Right cardiac atrium (tissue), 5 donors: ENCODE measurements at regions not wholly inside any gene's neighbourhood (a gene's known extent, or its start where the extent isn't known, plus 50 kb on each side); places are given as distances from the start of the nearest gene placed in this dataset.

Source experiments
- ATAC-seq, 2 donors: fragments of 200-7000 bp; cut with Tn5 transposase; one replicate each; pipeline versions ENCODE4 v1.8.0 to v1.9.1; 2020; ENCODE audit warnings: moderate library complexity in 2 of 2, mild to moderate bottlenecking in 1 of 2
- DNase-seq, 3 donors: peaks; one replicate each; pipeline ENCODE4 v3.0.0-alpha.2; 2020
- H3K27ac ChIP-seq: one replicate; pipeline ENCODE4 v1.5.1; 2013; ENCODE audit warnings: mild to moderate bottlenecking, low read length, control low read depth, moderate library complexity
- H3K27me3 ChIP-seq: one replicate; pipeline ENCODE4 v1.6.1; 2013; ENCODE audit not compliant: control insufficient read depth, insufficient read depth
- H3K4me1 ChIP-seq: one replicate; pipeline ENCODE4 v1.6.1; 2013; ENCODE audit warnings: low read length; ENCODE audit not compliant: control insufficient read depth, insufficient read depth
- H3K4me3 ChIP-seq: one replicate; pipeline ENCODE4 v1.5.1; 2013; ENCODE audit warnings: low read length, control low read depth
- H3K9me3 ChIP-seq: one replicate; pipeline ENCODE4 v1.6.1; 2013; ENCODE audit warnings: low read length; ENCODE audit not compliant: control insufficient read depth
- WGBS: extraction: QIAGEN DNeasy Blood & Tissue Kit; methylation state at CpG from one replicate; pipeline ENCODE4 v1.1.7; 2013; 5-methylcytosine and 5-hydroxymethylcytosine counted together
- intact Hi-C, 4 donors: fragments of 100-400 bp; cut with DNase I; formaldehyde crosslinking; loops; one replicate each; pipeline versions ENCODE4 v1.11.0 to v1.14.0; 2022 to 2023
- donor health status: healthy with polysubstance abuse.
- donor health status: DM: no; HTN: yes; CAD: no.
- donor health status: DM: no; HTN: no; CAD: no.
- donor health status: DM: no; HTN: yes; CAD: no; lungs with severe emphysema.
- donor health status: DM: yes; HTN: yes; CAD: no.

- DNase-seq (no peak), ATAC-seq (no peak)
- Histone ChIP-seq H3K4me1 (no peaks in the 10 kb centered on the region), H3K27ac (no peak overlapping the region), H3K27me3 (no peaks in the 10 kb centered on the region), H3K9me3 (no peaks in the 10 kb centered on the region), H3K4me3 (no peak overlapping the region)
- intact Hi-C loops: no loop called here
- WGBS: 59% methylated on average over 3 of the region's 3 CpGs
Observed at GRCh38 chr14:82359201-82359600, 825.5 kb upstream of the SEL1L start.

GRCh38 chr14:82362452-82362851, 828.8 kb upstream of the SEL1L start:
- H3K27me3 ChIP-seq: no peaks in the 10 kb centered on the region
- no peak overlapping the region for H3K4me3 ChIP-seq
- DNase-seq (no peak), ATAC-seq (peak; percentile 51 to 82)
- H3K9me3 ChIP-seq: no peaks in the 10 kb centered on the region
- no peak overlapping the region for H3K27ac ChIP-seq
- H3K4me1 ChIP-seq: no peaks in the 10 kb centered on the region
- intact Hi-C loops: no loop called here

- no peak overlapping the region for H3K4me3 ChIP-seq
- WGBS: 82% methylated on average over 4 of the region's 4 CpGs
- H3K9me3 ChIP-seq: no peaks in the 10 kb centered on the region
- no peaks in the 10 kb centered on the region for H3K4me1 ChIP-seq
- ATAC-seq (no peak), DNase-seq (no peak)
- H3K27ac ChIP-seq: no peak overlapping the region
- no peaks in the 10 kb centered on the region for H3K27me3 ChIP-seq
- intact Hi-C loops: no loop called here
Observed at GRCh38 chr14:82365471-82365870, 831.8 kb upstream of the SEL1L start.

- intact Hi-C loops: no loop called here
- ATAC-seq (no peak), DNase-seq (no peak)
- WGBS: 72% methylated on average over 2 of the region's 2 CpGs
- no peaks in the 10 kb centered on the region for H3K27me3 ChIP-seq
- H3K9me3 ChIP-seq: no peaks in the 10 kb centered on the region
- no peak overlapping the region for H3K27ac ChIP-seq
- H3K4me3 ChIP-seq: no peak overlapping the region
- H3K4me1 ChIP-seq: no peaks in the 10 kb centered on the region
Observed at GRCh38 chr14:82366803-82367202, 833.1 kb upstream of the SEL1L start.

- WGBS: 68% methylated on average over 2 of the region's 2 CpGs
Observed at GRCh38 chr14:82379291-82379690, 845.6 kb upstream of the SEL1L start.

GRCh38 chr14:82385048-82385447, 851.4 kb upstream of the SEL1L start:
- intact Hi-C loops: no loop called here
- Histone ChIP-seq H3K4me3 (no peak overlapping the region), H3K4me1 (no peaks in the 10 kb centered on the region), H3K27me3 (no peaks in the 10 kb centered on the region), H3K9me3 (no peaks in the 10 kb centered on the region), H3K27ac (no peak overlapping the region)
- DNase-seq: no peak
- no peak for ATAC-seq

More at GRCh38 chr14:82379291-82379690, 845.6 kb upstream of the SEL1L start:
- Histone ChIP-seq H3K9me3 (no peaks in the 10 kb centered on the region), H3K4me3 (no peak overlapping the region), H3K4me1 (no peaks in the 10 kb centered on the region), H3K27ac (no peak overlapping the region), H3K27me3 (no peaks in the 10 kb centered on the region)
- no peak for DNase-seq
- intact Hi-C loops: no loop called here
- ATAC-seq: no peak

- ATAC-seq (peak; percentile 40 to 49), DNase-seq (no peak)
- Histone ChIP-seq H3K27ac (no peak overlapping the region), H3K4me3 (no peak overlapping the region), H3K9me3 (no peaks in the 10 kb centered on the region), H3K27me3 (no peaks in the 10 kb centered on the region), H3K4me1 (no peaks in the 10 kb centered on the region)
- 82% methylated on average over 2 of the region's 2 CpGs for WGBS
- intact Hi-C loops: no loop called here
Observed at GRCh38 chr14:82387699-82388098, 854.0 kb upstream of the SEL1L start.

DNA sequence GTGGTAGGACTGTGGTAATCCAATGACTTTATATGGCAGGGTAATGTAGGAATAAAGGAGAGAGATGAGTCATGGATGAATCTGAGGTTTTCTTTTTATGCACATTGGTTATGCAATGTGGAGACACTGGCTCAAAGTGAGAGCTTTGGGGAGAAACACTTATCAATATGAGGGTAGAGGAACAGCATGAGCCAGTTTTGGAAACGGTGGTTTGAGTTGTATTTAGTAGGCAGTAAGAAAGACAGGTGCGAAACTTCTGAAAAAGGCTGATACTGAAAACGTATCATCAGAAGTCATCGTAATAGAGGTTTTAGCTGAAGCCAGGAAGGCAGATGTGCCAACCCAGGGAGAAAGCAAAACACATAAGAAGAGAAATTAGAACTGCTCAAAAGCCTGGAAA, 854.8 kb upstream of the SEL1L start:
- 62% methylated on average over 4 of the region's 4 CpGs for WGBS
- no peak overlapping the region for H3K4me3 ChIP-seq
- no peaks in the 10 kb centered on the region for H3K4me1 ChIP-seq
- DNase-seq: no peak
- intact Hi-C loops: no loop called here
- H3K9me3 ChIP-seq: no peaks in the 10 kb centered on the region
- H3K27me3 ChIP-seq: no peaks in the 10 kb centered on the region
- ATAC-seq: no peak
- H3K27ac ChIP-seq: no peak overlapping the region

DNA sequence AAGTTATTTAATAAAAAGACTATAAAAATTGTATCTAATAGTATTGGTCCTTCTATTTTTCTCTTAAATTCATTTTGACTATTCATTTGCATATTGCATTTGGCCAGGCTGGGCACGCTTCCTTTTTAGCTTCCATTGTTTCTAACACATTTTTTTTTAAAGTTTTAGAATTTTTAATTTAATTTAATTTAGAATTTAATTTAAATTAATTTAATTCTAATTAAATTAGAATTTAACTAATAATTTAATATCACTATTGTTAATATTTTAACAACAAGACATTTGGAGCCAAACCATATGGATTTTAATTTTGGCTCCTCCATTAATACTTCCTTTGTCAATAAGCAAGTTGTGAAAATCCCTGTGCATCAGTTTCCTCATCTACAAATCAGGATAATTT, 856.9 kb upstream of the SEL1L start:
- Histone ChIP-seq H3K4me3 (no peak overlapping the region), H3K9me3 (no peaks in the 10 kb centered on the region), H3K27me3 (no peaks in the 10 kb centered on the region), H3K4me1 (no peaks in the 10 kb centered on the region), H3K27ac (no peak overlapping the region)
- DNase-seq: no peak
- intact Hi-C loops: no loop called here
- 95% methylated on average over 1 of the region's 1 CpG for WGBS
- no peak for ATAC-seq

GRCh38 chr14:82394916-82395315, 861.3 kb upstream of the SEL1L start:
- ATAC-seq (no peak), DNase-seq (no peak)
- 84% methylated on average over 2 of the region's 2 CpGs for WGBS

DNA sequence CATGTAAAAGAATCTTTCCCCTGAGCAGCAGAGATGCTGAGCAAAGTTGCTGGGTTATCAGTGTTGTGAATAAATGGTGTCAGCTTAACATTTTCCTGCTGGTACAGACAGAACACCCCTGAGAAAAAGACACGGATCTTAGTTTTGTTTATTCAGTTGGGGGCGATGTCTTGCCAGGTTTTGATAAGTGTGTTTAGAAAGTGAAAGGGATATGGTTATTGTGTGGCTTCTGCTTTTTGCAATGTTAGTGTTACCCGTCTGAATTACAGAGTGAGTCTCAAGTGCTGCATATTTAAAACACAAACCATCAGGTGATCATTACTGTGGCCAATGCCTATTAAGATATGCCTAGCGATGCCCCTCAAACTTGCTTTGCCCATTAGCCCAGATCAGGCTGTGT, 864.6 kb upstream of the SEL1L start:
- intact Hi-C loops: no loop called here
- Histone ChIP-seq H3K4me3 (no peak overlapping the region), H3K27ac (no peak overlapping the region), H3K27me3 (no peaks in the 10 kb centered on the region), H3K4me1 (no peaks in the 10 kb centered on the region), H3K9me3 (no peaks in the 10 kb centered on the region)
- DNase-seq (no peak), ATAC-seq (peak in 1 of 2 donors; percentile 33)
- WGBS: 7% methylated on average over 4 of the region's 4 CpGs

More at GRCh38 chr14:82394916-82395315, 861.3 kb upstream of the SEL1L start:
- no peaks in the 10 kb centered on the region for H3K4me1 ChIP-seq
- intact Hi-C loops: no loop called here
- H3K27me3 ChIP-seq: no peaks in the 10 kb centered on the region
- no peak overlapping the region for H3K27ac ChIP-seq
- H3K4me3 ChIP-seq: no peak overlapping the region
- no peaks in the 10 kb centered on the region for H3K9me3 ChIP-seq

DNA sequence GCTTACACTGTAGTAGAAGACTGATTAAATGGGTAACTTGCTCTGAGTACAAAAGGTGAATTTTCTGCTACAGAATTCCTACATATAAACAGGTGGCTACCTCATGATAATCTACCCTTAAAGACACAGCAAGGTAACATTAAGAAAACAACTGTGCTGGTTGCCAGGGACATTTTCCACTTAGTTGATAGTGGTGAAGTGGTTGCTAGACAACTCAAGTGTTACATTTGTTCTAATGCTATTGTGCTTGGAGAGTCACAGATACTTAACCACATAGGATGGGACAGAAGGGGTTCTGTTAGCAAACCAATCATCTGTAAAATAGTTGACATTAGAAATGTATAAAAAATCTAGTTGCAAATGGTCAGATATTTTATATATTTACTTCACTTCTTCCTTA, 870.3 kb upstream of the SEL1L start:
- Histone ChIP-seq H3K9me3 (no peaks in the 10 kb centered on the region), H3K4me3 (no peak overlapping the region), H3K4me1 (no peaks in the 10 kb centered on the region), H3K27ac (no peak overlapping the region), H3K27me3 (no peaks in the 10 kb centered on the region)
- DNase-seq (no peak), ATAC-seq (no peak)
- intact Hi-C loops: no loop called here
